ENCODE measurements at regions not wholly inside any gene's neighbourhood (a gene's known extent, or its start where the extent isn't known, plus 50 kb on each side); places are given as distances from the start of the nearest gene placed in this dataset.

DNA sequence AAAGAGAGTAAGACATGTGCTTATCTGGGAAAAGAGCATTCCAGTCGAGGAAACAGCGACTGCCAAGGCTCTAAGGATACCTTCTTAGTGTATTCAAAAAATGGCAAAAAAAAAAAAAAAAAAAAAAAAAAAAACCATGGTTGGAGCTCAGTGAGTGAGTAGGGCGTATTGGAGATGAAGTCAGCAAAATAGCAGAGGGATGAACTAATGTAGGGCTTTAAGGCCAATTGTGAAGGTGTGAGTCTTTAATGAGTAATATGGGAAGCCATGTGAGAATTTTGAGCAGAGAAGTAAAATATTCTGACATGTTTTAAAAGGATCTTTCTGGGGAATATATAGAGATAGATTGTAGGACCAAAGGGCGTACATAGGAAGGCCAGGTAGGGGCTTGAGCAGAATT is 498.6 kb upstream of the ISX start:
- 66% methylated on average over 4 of the region's 4 CpGs for WGBS
- Histone ChIP-seq H3K4me3 (ENCODE audit: low read depth in 1 of 3, low read length in 3 of 3) (no peak overlapping the region), H3K27ac (ENCODE audit: low read depth in 1 of 2, low read length in 2 of 2) (no peak overlapping the region), H3K9ac (ENCODE audit: low read depth in 1 of 2, low read length in 2 of 2) (no peak overlapping the region), H3K9me3 (ENCODE audit: control insufficient read depth in 4 of 4, low read length in 3 of 4) (peaks cover 0 to 4% (median 0%) of the 10 kb centered on the region in 4 donors), H3K27me3 (ENCODE audit: control insufficient read depth in 4 of 4, insufficient read depth in 4 of 4, low read length in 3 of 4) (peaks cover 0 to 3% (median 0%) of the 10 kb centered on the region in 4 donors), H3K4me1 (ENCODE audit: control insufficient read depth in 4 of 4, insufficient read depth in 4 of 4, low read length in 3 of 4) (no peaks in the 10 kb centered on the region), H3K36me3 (ENCODE audit: control insufficient read depth in 4 of 4, insufficient read depth in 3 of 4, low read depth in 1 of 4, low read length in 3 of 4) (no peaks in the 10 kb centered on the region)
- TF ChIP-seq, protein P1, sequence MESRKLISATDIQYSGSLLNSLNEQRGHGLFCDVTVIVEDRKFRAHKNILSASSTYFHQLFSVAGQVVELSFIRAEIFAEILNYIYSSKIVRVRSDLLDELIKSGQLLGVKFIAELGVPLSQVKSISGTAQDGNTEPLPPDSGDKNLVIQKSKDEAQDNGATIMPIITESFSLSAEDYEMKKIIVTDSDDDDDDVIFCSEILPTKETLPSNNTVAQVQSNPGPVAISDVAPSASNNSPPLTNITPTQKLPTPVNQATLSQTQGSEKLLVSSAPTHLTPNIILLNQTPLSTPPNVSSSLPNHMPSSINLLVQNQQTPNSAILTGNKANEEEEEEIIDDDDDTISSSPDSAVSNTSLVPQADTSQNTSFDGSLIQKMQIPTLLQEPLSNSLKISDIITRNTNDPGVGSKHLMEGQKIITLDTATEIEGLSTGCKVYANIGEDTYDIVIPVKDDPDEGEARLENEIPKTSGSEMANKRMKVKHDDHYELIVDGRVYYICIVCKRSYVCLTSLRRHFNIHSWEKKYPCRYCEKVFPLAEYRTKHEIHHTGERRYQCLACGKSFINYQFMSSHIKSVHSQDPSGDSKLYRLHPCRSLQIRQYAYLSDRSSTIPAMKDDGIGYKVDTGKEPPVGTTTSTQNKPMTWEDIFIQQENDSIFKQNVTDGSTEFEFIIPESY (IDR thresholded peaks at IDR 0.05) = no peak
- DNase-seq (ENCODE audit: low spot score) = no peak

DNA sequence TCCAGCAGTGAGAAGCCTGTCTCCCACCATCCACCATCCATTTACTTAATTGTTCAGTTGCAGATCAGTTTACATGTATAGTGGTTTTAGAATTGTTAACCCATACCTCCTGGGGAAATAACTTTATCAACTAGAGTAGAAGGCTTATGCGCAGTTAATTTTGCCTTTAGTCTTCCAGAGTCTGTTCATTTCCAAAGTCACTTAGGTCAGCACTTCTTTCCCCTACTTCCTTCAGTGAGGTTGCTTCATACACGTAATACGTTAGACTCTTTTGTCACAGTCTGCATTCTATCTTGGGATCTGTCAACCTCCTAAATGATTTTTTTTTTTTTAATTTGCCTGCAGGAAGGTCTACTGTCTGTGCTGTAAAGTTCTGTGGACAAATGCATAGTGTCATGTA is 495.6 kb upstream of the ISX start:
- H3K27me3 ChIP-seq (ENCODE audit: control insufficient read depth in 4 of 4, insufficient read depth in 4 of 4, low read length in 3 of 4) = no peaks in the 10 kb centered on the region
- H3K9ac ChIP-seq (ENCODE audit: low read depth in 1 of 2, low read length in 2 of 2) = no peak overlapping the region
- no peak for DNase-seq (ENCODE audit: low spot score)
- H3K9me3 ChIP-seq (ENCODE audit: control insufficient read depth in 4 of 4, low read length in 3 of 4) = no peaks in the 10 kb centered on the region
- TF ChIP-seq, protein P2, sequence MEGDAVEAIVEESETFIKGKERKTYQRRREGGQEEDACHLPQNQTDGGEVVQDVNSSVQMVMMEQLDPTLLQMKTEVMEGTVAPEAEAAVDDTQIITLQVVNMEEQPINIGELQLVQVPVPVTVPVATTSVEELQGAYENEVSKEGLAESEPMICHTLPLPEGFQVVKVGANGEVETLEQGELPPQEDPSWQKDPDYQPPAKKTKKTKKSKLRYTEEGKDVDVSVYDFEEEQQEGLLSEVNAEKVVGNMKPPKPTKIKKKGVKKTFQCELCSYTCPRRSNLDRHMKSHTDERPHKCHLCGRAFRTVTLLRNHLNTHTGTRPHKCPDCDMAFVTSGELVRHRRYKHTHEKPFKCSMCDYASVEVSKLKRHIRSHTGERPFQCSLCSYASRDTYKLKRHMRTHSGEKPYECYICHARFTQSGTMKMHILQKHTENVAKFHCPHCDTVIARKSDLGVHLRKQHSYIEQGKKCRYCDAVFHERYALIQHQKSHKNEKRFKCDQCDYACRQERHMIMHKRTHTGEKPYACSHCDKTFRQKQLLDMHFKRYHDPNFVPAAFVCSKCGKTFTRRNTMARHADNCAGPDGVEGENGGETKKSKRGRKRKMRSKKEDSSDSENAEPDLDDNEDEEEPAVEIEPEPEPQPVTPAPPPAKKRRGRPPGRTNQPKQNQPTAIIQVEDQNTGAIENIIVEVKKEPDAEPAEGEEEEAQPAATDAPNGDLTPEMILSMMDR (IDR thresholded peaks at IDR 0.05; ENCODE audit: low read depth, low read length, missing input control) = no peak
- TF ChIP-seq, protein P3, sequence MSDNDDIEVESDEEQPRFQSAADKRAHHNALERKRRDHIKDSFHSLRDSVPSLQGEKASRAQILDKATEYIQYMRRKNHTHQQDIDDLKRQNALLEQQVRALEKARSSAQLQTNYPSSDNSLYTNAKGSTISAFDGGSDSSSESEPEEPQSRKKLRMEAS (IDR thresholded peaks at IDR 0.05) = no peak
- no peak for TF ChIP-seq NR2F2 (IDR thresholded peaks at IDR 0.05)
- TF ChIP-seq, protein P4, sequence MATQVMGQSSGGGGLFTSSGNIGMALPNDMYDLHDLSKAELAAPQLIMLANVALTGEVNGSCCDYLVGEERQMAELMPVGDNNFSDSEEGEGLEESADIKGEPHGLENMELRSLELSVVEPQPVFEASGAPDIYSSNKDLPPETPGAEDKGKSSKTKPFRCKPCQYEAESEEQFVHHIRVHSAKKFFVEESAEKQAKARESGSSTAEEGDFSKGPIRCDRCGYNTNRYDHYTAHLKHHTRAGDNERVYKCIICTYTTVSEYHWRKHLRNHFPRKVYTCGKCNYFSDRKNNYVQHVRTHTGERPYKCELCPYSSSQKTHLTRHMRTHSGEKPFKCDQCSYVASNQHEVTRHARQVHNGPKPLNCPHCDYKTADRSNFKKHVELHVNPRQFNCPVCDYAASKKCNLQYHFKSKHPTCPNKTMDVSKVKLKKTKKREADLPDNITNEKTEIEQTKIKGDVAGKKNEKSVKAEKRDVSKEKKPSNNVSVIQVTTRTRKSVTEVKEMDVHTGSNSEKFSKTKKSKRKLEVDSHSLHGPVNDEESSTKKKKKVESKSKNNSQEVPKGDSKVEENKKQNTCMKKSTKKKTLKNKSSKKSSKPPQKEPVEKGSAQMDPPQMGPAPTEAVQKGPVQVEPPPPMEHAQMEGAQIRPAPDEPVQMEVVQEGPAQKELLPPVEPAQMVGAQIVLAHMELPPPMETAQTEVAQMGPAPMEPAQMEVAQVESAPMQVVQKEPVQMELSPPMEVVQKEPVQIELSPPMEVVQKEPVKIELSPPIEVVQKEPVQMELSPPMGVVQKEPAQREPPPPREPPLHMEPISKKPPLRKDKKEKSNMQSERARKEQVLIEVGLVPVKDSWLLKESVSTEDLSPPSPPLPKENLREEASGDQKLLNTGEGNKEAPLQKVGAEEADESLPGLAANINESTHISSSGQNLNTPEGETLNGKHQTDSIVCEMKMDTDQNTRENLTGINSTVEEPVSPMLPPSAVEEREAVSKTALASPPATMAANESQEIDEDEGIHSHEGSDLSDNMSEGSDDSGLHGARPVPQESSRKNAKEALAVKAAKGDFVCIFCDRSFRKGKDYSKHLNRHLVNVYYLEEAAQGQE (IDR thresholded peaks at IDR 0.05) = no peak
- TF ChIP-seq GABPA (IDR thresholded peaks at IDR 0.05 in 1 of 2, conservative IDR thresholded peaks at IDR 0.05 in 1 of 2) = no peak
- no peak for TF ChIP-seq RXRA (IDR thresholded peaks at IDR 0.05)
- no peak for TF ChIP-seq HNF4G (IDR thresholded peaks at IDR 0.05)
- no peak for TF ChIP-seq RAD21 (IDR thresholded peaks at IDR 0.05)
- no peak for TF ChIP-seq TAF1 (conservative IDR thresholded peaks at IDR 0.05)
- TF ChIP-seq FOXA1 (IDR thresholded peaks at IDR 0.05) = no peak
- no peak for TF ChIP-seq EGR1 (IDR thresholded peaks at IDR 0.05; ENCODE audit: low read depth in 2 of 2)
- TF ChIP-seq JUND (IDR thresholded peaks at IDR 0.05) = no peak
- TF ChIP-seq SP1 (IDR thresholded peaks at IDR 0.05) = no peak
- TF ChIP-seq FOXA2 (IDR thresholded peaks at IDR 0.05) = no peak
- no peak for TF ChIP-seq HNF4A (conservative IDR thresholded peaks at IDR 0.05)
- TF ChIP-seq, protein P1 (IDR thresholded peaks at IDR 0.05) = no peak
- TF ChIP-seq YY1 (IDR thresholded peaks at IDR 0.05) = no peak
- TF ChIP-seq, protein P5, sequence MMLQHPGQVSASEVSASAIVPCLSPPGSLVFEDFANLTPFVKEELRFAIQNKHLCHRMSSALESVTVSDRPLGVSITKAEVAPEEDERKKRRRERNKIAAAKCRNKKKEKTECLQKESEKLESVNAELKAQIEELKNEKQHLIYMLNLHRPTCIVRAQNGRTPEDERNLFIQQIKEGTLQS (IDR thresholded peaks at IDR 0.05) = no peak
- no peak overlapping the region for H3K4me3 ChIP-seq (ENCODE audit: low read depth in 1 of 3, low read length in 3 of 3)
- H3K27ac ChIP-seq (ENCODE audit: low read depth in 1 of 2, low read length in 2 of 2) = no peak overlapping the region
- no peaks in the 10 kb centered on the region for H3K4me1 ChIP-seq (ENCODE audit: control insufficient read depth in 4 of 4, insufficient read depth in 4 of 4, low read length in 3 of 4)
- 74% methylated on average over 3 of the region's 3 CpGs for WGBS
- H3K36me3 ChIP-seq (ENCODE audit: control insufficient read depth in 4 of 4, insufficient read depth in 3 of 4, low read depth in 1 of 4, low read length in 3 of 4) = no peaks in the 10 kb centered on the region
